Esophagus squamous epithelium (tissue), 5 donors: ENCODE measurements at regions not wholly inside any gene's neighbourhood (a gene's known extent, or its start where the extent isn't known, plus 50 kb on each side); places are given as distances from the start of the nearest gene placed in this dataset.
"Not testable (repeated sequence)": the region's sequence is repeated elsewhere in the genome, so short reads cannot be mapped to it uniquely, and the experiment has no call there.

Experiments
- DNase-seq: peaks from one replicate; lab custom pipeline; 2025; lab: John Stamatoyannopoulos, UW
- H3K27ac ChIP-seq, 4 donors: fragments of 200-600 bp; sonication (generic); one replicate each; pipeline ENCODE4 v1.5.1; 2016 to 2019; ENCODE audit warnings: mild to moderate bottlenecking in 1 of 4
- H3K27me3 ChIP-seq, 4 donors: fragments of 200-600 bp; sonication (generic); 1 replicate in 3 of 4; 2 replicates in 1 of 4; pipeline versions ENCODE4 v1.5.1 to v1.6.0; 2017 to 2021; ENCODE audit warnings: antibody characterized with exemption in 1 of 4
- H3K36me3 ChIP-seq, 3 donors: fragments of 200-600 bp; sonication (generic); one replicate each; pipeline ENCODE4 v1.5.1; 2016 to 2019
- H3K4me1 ChIP-seq, 3 donors: fragments of 200-600 bp; sonication (generic); one replicate each; pipeline ENCODE4 v1.5.1; 2017 to 2019
- H3K4me3 ChIP-seq, 4 donors: fragments of 200-600 bp; sonication (generic); 1 replicate in 3 of 4; 2 replicates in 1 of 4; pipeline ENCODE4 v1.5.1; 2016 to 2019; ENCODE audit warnings: mild to moderate bottlenecking in 2 of 4, moderate library complexity in 1 of 4
- H3K9me3 ChIP-seq, 3 donors: fragments of 200-600 bp; sonication (generic); one replicate each; pipeline ENCODE4 v1.5.1; 2016 to 2019
- CTCF ChIP-seq, 6 experiments: fragments of 450-650 bp in 4 of 6; fragments of 200-600 bp in 2 of 6; sonication (generic) in 2 of 6; IDR thresholded peaks; one replicate each; pipeline ENCODE4 v1.5.1; 2016 to 2019; ENCODE audit warnings: antibody characterized with exemption in 6 of 6, mild to moderate bottlenecking in 4 of 6, moderate library complexity in 4 of 6
- POLR2A ChIP-seq, 4 donors: fragments of 450-650 bp; IDR thresholded peaks; one replicate each; pipeline ENCODE4 v1.6.1; 2017; ENCODE audit warnings: antibody characterized with exemption in 4 of 4, mild to moderate bottlenecking in 4 of 4, moderate library complexity in 3 of 4
- WGBS, 2 donors: methylation state at CpG; one replicate each; pipeline ENCODE4 v1.1.5; 2018; 5-methylcytosine and 5-hydroxymethylcytosine counted together
- intact Hi-C: fragments of 100-400 bp; cut with DNase I; formaldehyde crosslinking; loops from one replicate; pipeline ENCODE4 v1.15.0; 2022
- donor health status: DM: yes; HTN: yes; CAD: no.

- DNase-seq, H3K27ac ChIP-seq, H3K9me3 ChIP-seq, H3K36me3 ChIP-seq, intact Hi-C loops, H3K4me1 ChIP-seq, H3K4me3 ChIP-seq: not testable (repeated sequence)
- peaks cover 0 to 16% (median 0%) of the 10 kb centered on the region in 4 donors for H3K27me3 ChIP-seq
Measured at GRCh38 chr6:71007298-71007697, 50.4 kb upstream of the B3GAT2 start.

- 9 to 12% methylated on average over 1 of the region's 1 CpG for WGBS, 2 donors
- intact Hi-C loops = no loop called here
- Histone ChIP-seq H3K27me3 (peaks cover 0 to 16% (median 0%) of the 10 kb centered on the region in 4 donors), H3K4me1 (no peaks in the 10 kb centered on the region), H3K4me3 (no peak overlapping the region), H3K36me3 (no peaks in the 10 kb centered on the region), H3K27ac (no peak overlapping the region), H3K9me3 (no peaks in the 10 kb centered on the region)
- TF ChIP-seq POLR2A (IDR thresholded peaks at IDR 0.05) (no peak), CTCF (IDR thresholded peaks at IDR 0.05) (no peak)
- no peak for DNase-seq
Measured at GRCh38 chr6:71011871-71012371, 55.1 kb upstream of the B3GAT2 start.

- no peak for DNase-seq
- peaks cover 0 to 16% (median 0%) of the 10 kb centered on the region in 4 donors for H3K27me3 ChIP-seq
- WGBS, 2 donors = 18 to 24% methylated on average over 4 to 5 of the region's 5 CpGs
- intact Hi-C loops = no loop called here
- no peak overlapping the region for H3K27ac ChIP-seq
- H3K4me3 ChIP-seq = no peak overlapping the region
- H3K4me1 ChIP-seq = no peaks in the 10 kb centered on the region
- TF ChIP-seq CTCF (IDR thresholded peaks at IDR 0.05) (peak; percentile 56 to 76 (median 62)), POLR2A (IDR thresholded peaks at IDR 0.05) (no peak)
- no peaks in the 10 kb centered on the region for H3K9me3 ChIP-seq
- H3K36me3 ChIP-seq = no peaks in the 10 kb centered on the region
Measured at GRCh38 chr6:71012866-71013469, 56.1 kb upstream of the B3GAT2 start.

- no peak for TF ChIP-seq POLR2A (IDR thresholded peaks at IDR 0.05)
- TF ChIP-seq CTCF (IDR thresholded peaks at IDR 0.05) = no peak
- intact Hi-C loops = no loop called here
- H3K9me3 ChIP-seq = no peaks in the 10 kb centered on the region
- DNase-seq = no peak
- H3K4me1 ChIP-seq = no peaks in the 10 kb centered on the region
- H3K4me3 ChIP-seq = no peak overlapping the region
- H3K27ac ChIP-seq = no peak overlapping the region
- no peaks in the 10 kb centered on the region for H3K36me3 ChIP-seq
- peaks cover 0 to 11% (median 0%) of the 10 kb centered on the region in 4 donors for H3K27me3 ChIP-seq
Measured at GRCh38 chr6:71015392-71015791, 58.5 kb upstream of the B3GAT2 start.

- Histone ChIP-seq H3K9me3 (no peaks in the 10 kb centered on the region), H3K4me1 (peaks cover 0 to 6% (median 0%) of the 10 kb centered on the region in 3 donors), H3K4me3 (no peak overlapping the region), H3K27me3 (no peaks in the 10 kb centered on the region), H3K36me3 (no peaks in the 10 kb centered on the region), H3K27ac (no peak overlapping the region)
- intact Hi-C loops = no loop called here
- DNase-seq = no peak
- 59 to 75% methylated on average over 4 to 7 of the region's 7 CpGs for WGBS, 2 donors
- no peak for TF ChIP-seq CTCF (IDR thresholded peaks at IDR 0.05)
- no peak for TF ChIP-seq POLR2A (IDR thresholded peaks at IDR 0.05)
Measured at GRCh38 chr6:71028236-71028876, 71.5 kb upstream of the B3GAT2 start.
